Amniotic epithelial cell (primary cell): ENCODE measurements at regions not wholly inside any gene's neighbourhood (a gene's known extent, or its start where the extent isn't known, plus 50 kb on each side); places are given as distances from the start of the nearest gene placed in this dataset.
A peak's percentile ranks its signal among the peaks of the same experiment; 100 is the strongest.
"Not testable (repeated sequence)": the region's sequence is repeated elsewhere in the genome, so short reads cannot be mapped to it uniquely, and the experiment has no call there.

Experiments
- DNase-seq: peaks from one replicate; pipeline ENCODE4 v3.0.0-alpha.2; 2010; ENCODE audit warnings: low read depth

GRCh38 chr4:38334791-38335190, 329.2 kb upstream of the KLF3 start:
- no peak for DNase-seq

GRCh38 chr4:38338939-38339338, 325.1 kb upstream of the KLF3 start:
- DNase-seq = not testable (repeated sequence)

- no peak for DNase-seq
Measured at GRCh38 chr4:38343608-38344007, 320.4 kb upstream of the KLF3 start.

- no peak for DNase-seq
Measured at GRCh38 chr4:38344929-38345328, 319.1 kb upstream of the KLF3 start.

GRCh38 chr4:38347251-38347650, 316.7 kb upstream of the KLF3 start:
- no peak for DNase-seq

- no peak for DNase-seq
Measured at GRCh38 chr4:38354421-38354820, 309.6 kb upstream of the KLF3 start.

- no peak for DNase-seq
Measured at GRCh38 chr4:38354872-38355271, 309.1 kb upstream of the KLF3 start.

- no peak for DNase-seq
Measured at GRCh38 chr4:38356686-38357085, 307.3 kb upstream of the KLF3 start.

GRCh38 chr4:38357546-38357945, 306.5 kb upstream of the KLF3 start:
- DNase-seq = no peak

GRCh38 chr4:38359113-38359512, 304.9 kb upstream of the KLF3 start:
- no peak for DNase-seq

- no peak for DNase-seq
Measured at GRCh38 chr4:38360201-38360600, 303.8 kb upstream of the KLF3 start.

- no peak for DNase-seq
Measured at GRCh38 chr4:38364383-38364963, 299.5 kb upstream of the KLF3 start.

GRCh38 chr4:38365261-38365660, 298.7 kb upstream of the KLF3 start:
- DNase-seq = no peak

GRCh38 chr4:38365748-38366310, 298.2 kb upstream of the KLF3 start:
- no peak for DNase-seq

- DNase-seq = no peak
Measured at GRCh38 chr4:38366456-38366855, 297.5 kb upstream of the KLF3 start.

- no peak for DNase-seq
Measured at GRCh38 chr4:38366997-38367396, 297.0 kb upstream of the KLF3 start.

- DNase-seq = no peak
Measured at GRCh38 chr4:38367642-38368174, 296.3 kb upstream of the KLF3 start.

- DNase-seq = peak; percentile 71
Measured at GRCh38 chr4:38368613-38369012, 295.4 kb upstream of the KLF3 start.

- DNase-seq = peak; percentile 29
Measured at GRCh38 chr4:38371391-38371851, 292.6 kb upstream of the KLF3 start.

GRCh38 chr4:38373375-38373774, 290.6 kb upstream of the KLF3 start:
- DNase-seq = no peak

GRCh38 chr4:38377195-38377594, 286.8 kb upstream of the KLF3 start:
- DNase-seq = no peak

- no peak for DNase-seq
Measured at GRCh38 chr4:38378478-38378877, 285.5 kb upstream of the KLF3 start.

- DNase-seq = no peak
Measured at GRCh38 chr4:38381788-38382187, 282.2 kb upstream of the KLF3 start.

- DNase-seq = no peak
Measured at GRCh38 chr4:38382520-38382919, 281.5 kb upstream of the KLF3 start.
